AG08395 (cell line): ENCODE measurements at regions not wholly inside any gene's neighbourhood (a gene's known extent, or its start where the extent isn't known, plus 50 kb on each side); places are given as distances from the start of the nearest gene placed in this dataset.
"Not testable (repeated sequence)": the region's sequence is repeated elsewhere in the genome, so short reads cannot be mapped to it uniquely, and the experiment has no call there.

Experiments used
- DNase-seq: peaks from one replicate; pipeline ENCODE4 v3.0.0; 2012; ENCODE audit warnings: mixed read lengths, low spot score

DNA sequence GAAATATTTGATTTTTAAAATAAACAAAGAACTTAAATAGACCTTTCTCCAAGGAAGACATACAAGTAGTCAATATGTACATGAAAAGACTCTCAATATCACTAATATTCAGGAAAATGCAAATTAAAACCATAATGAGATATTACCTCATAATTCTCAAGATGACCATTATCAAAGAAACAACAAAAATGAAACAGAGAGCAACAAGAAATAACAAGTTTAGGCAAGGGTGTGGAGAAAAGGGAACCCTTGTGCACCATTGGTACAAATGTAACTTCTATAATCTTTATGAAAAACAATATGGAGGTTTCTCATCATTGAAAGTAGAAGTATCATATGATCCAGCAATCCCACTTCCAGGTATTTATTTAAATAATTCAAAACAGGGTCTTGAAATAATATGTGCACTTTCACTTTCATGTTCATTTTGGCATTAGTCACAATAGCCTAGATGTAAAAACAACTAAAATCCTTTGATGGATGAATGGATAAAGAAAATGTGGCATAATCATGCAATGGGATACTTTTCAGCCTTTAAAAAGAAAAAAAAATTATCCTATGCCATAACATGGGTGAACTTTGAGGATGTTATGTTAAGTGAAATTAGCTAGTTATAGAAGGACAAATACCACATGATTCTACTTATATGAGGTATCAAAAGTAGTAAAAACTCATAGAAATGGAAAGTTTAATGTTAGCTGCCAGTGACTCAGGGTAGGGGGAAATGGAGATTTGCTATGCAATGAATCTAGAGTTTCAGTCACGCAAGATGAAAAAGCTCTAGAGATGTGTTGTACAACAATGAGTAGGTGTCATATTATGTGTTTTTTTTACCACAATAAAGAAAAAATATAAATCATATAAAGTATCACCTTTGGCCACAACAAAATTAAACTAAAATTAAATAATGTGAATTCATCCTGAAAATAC is 114.5 kb upstream of the LYPLAL1 start:
- no peak for DNase-seq

DNA sequence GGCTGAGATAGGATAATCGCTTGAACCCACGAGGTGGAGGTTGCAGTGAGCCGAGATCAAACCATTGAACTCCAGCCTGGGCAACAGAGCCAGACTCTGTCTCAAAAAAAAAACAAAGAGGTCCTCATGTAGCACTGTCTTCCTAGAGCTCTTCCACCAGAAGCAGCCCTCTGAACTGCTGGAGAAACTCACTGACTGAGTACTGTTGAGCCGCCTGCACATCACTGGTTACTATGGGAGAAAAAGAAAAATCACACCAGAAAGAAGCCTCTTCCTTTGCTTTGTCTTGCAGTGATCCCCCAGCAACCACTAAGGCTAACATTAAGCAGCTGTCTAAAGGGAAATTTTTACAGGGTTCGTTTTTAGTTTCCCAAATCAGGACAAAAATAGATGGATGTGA is 112.9 kb upstream of the LYPLAL1 start:
- no peak for DNase-seq

DNA sequence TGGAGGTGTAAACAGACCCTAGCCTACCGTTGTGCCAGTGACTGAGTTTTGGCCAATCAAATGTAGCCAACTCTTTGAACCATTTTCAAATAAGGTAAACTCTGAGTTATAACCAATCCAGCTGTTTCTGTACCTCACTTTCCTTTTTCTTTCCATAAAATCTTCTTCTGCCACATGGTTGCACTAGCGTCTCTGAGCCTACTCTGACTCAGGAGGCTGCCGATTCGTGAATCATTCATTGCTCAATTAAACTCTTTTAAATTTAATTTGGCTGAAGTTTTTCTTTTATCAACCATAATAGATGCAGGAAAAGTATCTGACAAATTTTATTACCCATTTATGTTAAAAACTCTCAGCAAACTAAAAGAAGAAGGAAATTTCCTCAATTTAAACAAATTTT is 111.5 kb upstream of the LYPLAL1 start:
- no peak for DNase-seq

DNA sequence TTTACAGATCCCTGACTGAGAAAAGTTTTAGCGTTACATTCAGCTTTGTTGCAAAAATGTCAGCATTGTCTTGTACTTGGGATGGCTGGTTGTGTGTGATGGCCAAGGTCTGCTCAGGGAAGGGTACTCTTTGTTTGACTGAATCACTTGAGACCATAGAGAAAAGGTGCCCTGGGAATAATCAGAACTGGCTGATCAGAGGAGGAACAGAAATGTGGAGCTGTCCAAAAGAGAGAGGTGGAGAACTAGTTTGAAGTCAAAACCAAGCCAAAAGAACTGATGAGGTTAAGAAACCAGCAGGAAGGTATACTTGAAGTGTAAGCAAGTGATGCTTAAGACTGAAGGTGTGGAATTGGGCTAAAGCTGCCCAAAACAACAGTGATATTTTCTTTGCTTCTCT is 107.6 kb upstream of the LYPLAL1 start:
- DNase-seq = no peak

DNA sequence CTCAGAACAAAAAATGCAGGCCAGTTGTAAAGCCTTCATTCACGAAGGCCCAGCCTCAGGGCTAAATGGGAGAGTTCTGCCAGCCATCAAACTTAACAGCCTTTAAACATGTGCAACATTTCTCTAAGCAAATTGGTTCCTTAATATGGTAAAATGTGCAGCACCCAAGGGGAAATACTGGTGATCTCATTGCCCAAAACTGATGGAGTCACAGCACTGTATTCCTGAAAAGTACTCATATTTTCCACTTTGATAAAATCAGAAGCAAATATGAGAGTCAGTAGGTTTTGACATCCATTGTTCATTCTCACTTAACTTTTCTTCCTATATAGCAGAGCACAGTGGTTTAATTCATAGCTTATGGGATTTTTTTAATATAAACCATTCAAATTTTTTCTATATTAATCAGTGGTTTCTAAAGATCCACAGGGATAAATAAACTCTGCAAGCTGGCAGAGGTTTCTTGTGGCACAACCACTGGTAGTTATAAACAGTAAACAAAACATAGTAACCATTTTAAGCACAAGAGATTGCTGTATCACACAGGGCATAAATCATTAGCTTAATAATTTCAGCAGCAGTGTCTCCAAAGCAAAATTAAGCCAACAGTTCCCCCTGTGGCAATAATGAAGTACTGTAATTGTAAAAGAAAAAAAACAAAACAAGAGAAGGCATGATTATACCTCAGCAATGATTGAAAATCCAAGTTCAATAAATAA is 106.9 kb upstream of the LYPLAL1 start:
- peak; percentile 56 for DNase-seq

DNA sequence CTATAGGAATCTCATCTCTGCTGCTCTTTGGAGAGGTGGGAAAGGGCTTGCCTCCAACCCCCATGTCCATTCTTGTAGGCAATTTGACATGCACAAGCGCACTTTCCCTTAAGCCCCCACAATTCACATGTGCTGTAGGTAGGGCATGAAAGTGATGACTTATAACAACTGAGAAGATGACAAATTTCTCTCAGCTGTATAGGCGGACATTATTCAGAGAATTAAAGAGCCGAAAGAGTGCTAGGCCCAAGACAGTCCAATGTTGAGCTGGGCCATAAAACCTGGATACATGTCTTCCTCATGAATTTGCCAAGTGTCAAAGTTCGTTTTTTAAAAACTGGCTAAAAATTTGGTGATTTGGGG is 106.3 kb upstream of the LYPLAL1 start:
- no peak for DNase-seq

DNA sequence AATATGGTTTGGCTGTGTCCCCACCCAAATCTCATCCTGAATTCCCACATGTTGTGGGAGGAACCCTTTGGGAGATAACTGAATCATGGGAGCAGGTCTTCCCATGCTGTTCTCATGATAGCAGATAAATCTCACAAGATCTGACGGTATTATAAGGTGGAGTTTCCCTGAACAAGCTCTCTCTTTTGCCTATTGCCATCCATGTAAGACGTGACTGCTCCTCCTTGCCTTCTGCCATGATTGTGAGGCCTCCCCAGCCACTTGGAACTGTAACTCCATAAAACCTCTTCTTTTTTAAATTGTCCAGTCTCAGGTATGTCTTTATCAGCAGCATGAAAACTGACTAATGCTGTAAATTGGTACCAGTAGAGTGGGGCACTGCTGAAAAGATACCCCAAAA is 103.3 kb upstream of the LYPLAL1 start:
- DNase-seq = not testable (repeated sequence)

- DNase-seq = no peak
These were observed 102.5 kb upstream of the LYPLAL1 start for GRCh38 chr1:219071209-219071608.

- no peak for DNase-seq
These were observed 101.3 kb upstream of the LYPLAL1 start for GRCh38 chr1:219072329-219072728.

- no peak for DNase-seq
These were observed 99.5 kb upstream of the LYPLAL1 start for GRCh38 chr1:219074084-219074728.

DNA sequence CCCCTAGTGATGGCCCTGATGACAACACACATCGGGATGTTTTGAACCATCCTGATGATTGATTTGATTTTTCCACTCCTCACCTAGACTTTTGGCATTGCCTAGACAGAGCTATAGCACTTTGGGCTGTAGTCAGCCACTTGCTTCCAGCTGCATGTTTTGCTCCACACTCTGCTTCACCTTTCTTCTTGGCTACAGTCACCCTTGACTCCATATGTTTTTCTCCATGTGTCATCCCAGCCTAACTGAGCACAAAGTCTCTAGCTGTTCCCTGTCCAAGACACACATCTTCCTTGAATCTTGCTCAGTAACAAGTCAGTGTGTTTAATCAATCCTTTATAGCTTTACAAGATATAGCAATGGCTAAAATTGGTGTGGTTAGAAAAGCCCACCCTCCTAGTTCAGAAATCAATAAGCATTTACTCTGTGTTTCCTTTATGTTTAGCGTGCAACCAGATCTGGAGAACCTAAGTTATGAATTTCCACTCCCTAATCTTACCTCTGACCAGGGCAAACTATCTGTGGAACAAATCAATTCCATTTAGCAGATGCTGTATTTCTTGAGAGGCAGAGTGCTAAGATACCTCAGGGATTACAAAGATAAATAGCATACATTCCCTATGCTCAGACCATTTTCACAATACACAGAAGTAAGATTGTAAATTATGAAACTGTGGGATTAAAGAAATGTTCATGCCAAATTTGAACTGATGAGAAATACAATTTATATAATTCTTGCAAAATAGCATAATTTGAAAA is 98.4 kb upstream of the LYPLAL1 start:
- DNase-seq = no peak

- DNase-seq = no peak
These were observed 97.2 kb upstream of the LYPLAL1 start for GRCh38 chr1:219076326-219076937.

- not testable (repeated sequence) for DNase-seq
These were observed 95.9 kb upstream of the LYPLAL1 start for GRCh38 chr1:219077767-219078166.

DNA sequence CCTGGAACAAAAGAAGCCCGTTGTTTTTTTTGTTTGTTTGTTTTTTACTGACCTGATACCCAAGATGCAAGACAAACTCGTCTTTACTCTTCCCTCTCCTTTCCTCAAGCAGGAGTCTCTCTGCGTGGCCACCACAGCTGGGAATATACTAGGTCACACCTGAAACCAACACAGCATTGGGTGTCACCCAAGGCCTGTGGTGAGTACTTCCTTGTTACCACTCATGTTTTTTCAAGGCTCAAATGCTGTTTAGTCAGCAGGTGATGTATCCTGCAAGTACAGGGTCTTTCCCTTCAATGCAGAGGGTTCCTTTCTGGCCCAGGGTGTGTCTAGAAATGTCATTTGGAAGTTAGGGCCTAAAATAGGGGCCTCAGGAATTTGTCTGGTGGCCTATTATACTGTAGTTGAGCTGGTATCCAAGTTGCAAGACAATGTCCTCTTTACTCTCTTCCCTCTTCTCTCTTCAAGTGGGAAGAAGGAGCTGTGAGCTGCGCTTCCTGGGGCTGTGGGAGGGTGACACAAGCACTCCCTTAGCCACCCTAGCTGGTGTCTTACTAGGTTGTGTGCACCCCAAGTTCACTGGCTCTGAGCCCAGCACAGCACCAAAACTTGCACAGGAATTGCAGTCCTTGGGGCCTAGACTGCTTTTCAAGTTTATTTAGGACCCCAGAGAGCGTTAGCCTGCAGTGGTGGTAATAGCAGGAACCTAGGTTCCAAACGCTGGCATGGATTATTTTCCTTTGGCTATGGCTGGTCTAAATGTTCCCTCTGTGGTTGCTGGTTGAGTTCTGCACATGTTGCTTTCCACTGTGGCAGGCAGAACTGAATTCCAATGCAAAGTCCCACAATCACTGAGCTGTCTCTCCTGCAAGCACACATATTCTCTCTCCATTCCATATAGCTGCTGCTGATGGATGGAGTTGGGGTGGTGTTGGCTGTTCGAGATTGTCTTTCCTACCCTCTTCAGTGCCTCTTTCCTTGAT is 91.4 kb upstream of the LYPLAL1 start:
- DNase-seq = no peak

DNA sequence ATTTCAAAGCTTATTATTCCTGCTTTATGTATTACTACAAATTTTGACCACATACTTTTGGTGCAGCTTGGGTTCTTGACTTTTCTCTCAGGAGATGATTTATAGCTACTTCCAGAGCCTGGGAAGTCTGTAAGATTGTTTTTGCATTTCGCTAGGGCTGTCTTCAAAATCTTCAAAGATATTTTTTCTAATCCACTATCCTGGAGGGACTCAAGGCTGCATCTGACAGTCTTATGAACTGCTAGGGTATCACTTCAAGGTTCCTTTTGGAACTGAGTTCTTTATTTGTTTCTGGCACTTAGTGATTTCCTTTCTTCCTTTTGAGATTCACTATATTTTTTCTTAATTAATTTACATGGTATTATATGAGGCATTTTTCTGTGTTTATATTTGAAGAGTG is 90.0 kb upstream of the LYPLAL1 start:
- DNase-seq = no peak

DNA sequence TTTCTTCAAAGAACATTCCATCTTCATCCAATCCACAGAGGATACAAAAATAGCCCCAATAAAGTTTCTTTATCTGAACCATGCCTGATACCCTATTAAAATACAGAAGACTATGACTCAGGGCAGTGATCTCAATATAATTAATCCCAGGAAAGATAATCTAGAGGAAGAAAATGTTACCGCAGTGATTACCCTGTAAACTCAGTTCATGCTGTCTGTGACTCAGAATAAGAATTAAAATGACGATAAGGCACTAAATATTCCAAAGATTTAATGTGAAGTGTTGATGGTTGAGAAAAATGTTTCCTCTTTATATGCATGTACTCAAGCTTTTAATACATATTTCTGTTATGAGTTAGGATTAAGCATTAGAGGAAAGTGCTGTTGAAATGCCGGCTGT is 88.6 kb upstream of the LYPLAL1 start:
- DNase-seq = peak; percentile 47

DNA sequence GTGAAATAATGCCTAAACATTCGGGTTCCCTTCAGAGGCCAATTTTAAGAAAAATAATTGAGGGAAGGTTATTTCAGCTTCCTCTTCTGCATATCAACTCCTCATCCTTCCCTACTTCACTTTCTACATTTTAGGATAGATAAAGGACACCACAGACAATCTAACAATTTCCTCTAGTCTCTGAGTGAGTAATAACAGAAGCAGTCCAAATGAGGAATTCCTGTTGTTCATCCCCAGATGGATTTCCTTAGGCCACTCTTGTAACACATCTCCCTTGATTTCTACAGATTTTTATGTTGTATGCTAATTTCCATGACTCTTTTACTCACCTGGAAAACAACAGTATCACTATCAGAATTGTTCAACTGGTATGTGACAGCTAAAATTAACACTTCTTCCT is 87.7 kb upstream of the LYPLAL1 start:
- DNase-seq = peak; percentile 31

- DNase-seq = no peak
These were observed 86.7 kb upstream of the LYPLAL1 start for GRCh38 chr1:219086956-219087469.

GRCh38 chr1:219088778-219089557 is 84.7 kb upstream of the LYPLAL1 start:
- peak; percentile 83 for DNase-seq
